ENCODE measurements at regions not wholly inside any gene's neighbourhood (a gene's known extent, or its start where the extent isn't known, plus 50 kb on each side); places are given as distances from the start of the nearest gene placed in this dataset.

DNA sequence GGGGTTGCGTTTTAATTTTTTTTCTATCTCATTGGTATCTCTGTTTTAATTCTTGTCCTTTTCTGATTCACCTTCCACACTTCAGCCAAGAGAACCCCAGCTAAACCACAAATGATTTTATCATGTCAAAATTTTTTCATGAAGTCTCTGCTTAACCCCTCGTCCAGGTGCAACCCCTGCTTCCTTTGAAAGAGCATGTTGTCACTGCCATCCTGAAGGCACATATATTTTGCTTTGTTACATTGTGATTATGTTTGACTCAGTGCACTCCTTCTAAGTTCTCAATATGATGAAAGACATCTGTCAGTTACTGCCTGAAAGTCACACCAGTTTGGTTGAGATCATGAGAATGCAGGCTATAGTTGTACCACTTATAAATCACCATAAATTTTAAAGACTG is 99.9 kb upstream of the FMR1 start:
- POLR2A ChIA-PET (ENCODE audit: unreplicated experiment) = no interaction called here
- in situ Hi-C loops (cut with MboI; ENCODE audit: low sequenced_read_pairs) = no loop called here

More for the DNA sequence above, 99.9 kb upstream of the FMR1 start:
- no peaks in the 10 kb centered on the region for H3K27me3 ChIP-seq (ENCODE audit: control insufficient read depth, insufficient read depth, low read length)
- ATAC-seq (ENCODE audit: low read depth) = no peak
- peaks cover 2% of the 10 kb centered on the region; the same call in 1 of the 2 replicates for H3K9me3 ChIP-seq (ENCODE audit: control insufficient read depth, insufficient read depth, low read length)
- no peaks in the 10 kb centered on the region for H3K79me1 ChIP-seq (ENCODE audit: low read depth in 1 of 2, low read length in 2 of 2)
- dilution Hi-C loops (cut with HindIII; ENCODE audit: low sequenced_read_pairs, unreplicated experiment) = no loop called here
- H3K27ac ChIP-seq (ENCODE audit: insufficient read depth, low read length) = no peak overlapping the region
- H4K91ac ChIP-seq (ENCODE audit: insufficient read depth, low read depth, low read length) = no peak overlapping the region
- no peak overlapping the region for H3K4ac ChIP-seq (ENCODE audit: low read depth, low read length)
- H3K4me1 ChIP-seq (ENCODE audit: control insufficient read depth, insufficient read depth, low read length) = no peaks in the 10 kb centered on the region
- no peak overlapping the region for H3K14ac ChIP-seq (replicated peaks; ENCODE audit: low read depth, low read length)
- no peak overlapping the region for H2AFZ ChIP-seq (replicated peaks; ENCODE audit: low read length, poor library complexity)
- no peaks in the 10 kb centered on the region for H3K9me1 ChIP-seq (ENCODE audit: insufficient read depth, low read length)
- CTCF ChIA-PET = no interaction called here
- no peak overlapping the region for H3K56ac ChIP-seq (ENCODE audit: extremely low read depth, insufficient read depth, low read length)
- BruUV-seq (replicated peaks) = no TSS peak
- no peak overlapping the region for H3K18ac ChIP-seq (ENCODE audit: low read depth, low read length)
- DNase-seq = no peak
- intact Hi-C loops (cut with micrococcal nuclease) = no loop called here
- H2BK20ac ChIP-seq (ENCODE audit: low read depth, low read length) = no peak overlapping the region
- H4K8ac ChIP-seq (ENCODE audit: low read depth in 2 of 2, low read length in 2 of 2) = no peak overlapping the region
- H4K5ac ChIP-seq (ENCODE audit: low read depth, low read length) = no peak overlapping the region
- no CpG with 5 or more reads among the region's 2 CpGs for WGBS, 2 experiments (ENCODE audit: extremely low coverage in 2 of 2, insufficient read length in 1 of 2)
- no peak overlapping the region for H2BK15ac ChIP-seq (ENCODE audit: low read depth, low read length)
- H3K9ac ChIP-seq (ENCODE audit: low read depth, low read length) = no peak overlapping the region
- no peaks in the 10 kb centered on the region for H4K20me1 ChIP-seq (ENCODE audit: insufficient read depth, low read length)
- no peak overlapping the region for H3K4me3 ChIP-seq (ENCODE audit: insufficient read depth, low read depth, low read length)
- no peak for TF ChIP-seq FOS (IDR thresholded peaks at IDR 0.05; ENCODE audit: low read depth, low read length)
- TF ChIP-seq MAFK (IDR thresholded peaks at IDR 0.05; ENCODE audit: low read depth, low read length) = no peak
- TF ChIP-seq, protein P1, sequence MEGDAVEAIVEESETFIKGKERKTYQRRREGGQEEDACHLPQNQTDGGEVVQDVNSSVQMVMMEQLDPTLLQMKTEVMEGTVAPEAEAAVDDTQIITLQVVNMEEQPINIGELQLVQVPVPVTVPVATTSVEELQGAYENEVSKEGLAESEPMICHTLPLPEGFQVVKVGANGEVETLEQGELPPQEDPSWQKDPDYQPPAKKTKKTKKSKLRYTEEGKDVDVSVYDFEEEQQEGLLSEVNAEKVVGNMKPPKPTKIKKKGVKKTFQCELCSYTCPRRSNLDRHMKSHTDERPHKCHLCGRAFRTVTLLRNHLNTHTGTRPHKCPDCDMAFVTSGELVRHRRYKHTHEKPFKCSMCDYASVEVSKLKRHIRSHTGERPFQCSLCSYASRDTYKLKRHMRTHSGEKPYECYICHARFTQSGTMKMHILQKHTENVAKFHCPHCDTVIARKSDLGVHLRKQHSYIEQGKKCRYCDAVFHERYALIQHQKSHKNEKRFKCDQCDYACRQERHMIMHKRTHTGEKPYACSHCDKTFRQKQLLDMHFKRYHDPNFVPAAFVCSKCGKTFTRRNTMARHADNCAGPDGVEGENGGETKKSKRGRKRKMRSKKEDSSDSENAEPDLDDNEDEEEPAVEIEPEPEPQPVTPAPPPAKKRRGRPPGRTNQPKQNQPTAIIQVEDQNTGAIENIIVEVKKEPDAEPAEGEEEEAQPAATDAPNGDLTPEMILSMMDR (conservative IDR thresholded peaks at IDR 0.05; ENCODE audit: low read depth, low read length) = no peak
- no peak for TF ChIP-seq SMC3 (IDR thresholded peaks at IDR 0.05; ENCODE audit: low read depth, low read length)
- no peak overlapping the region for H2BK5ac ChIP-seq (ENCODE audit: low read depth, low read length, poor library complexity, severe bottlenecking)
- no peak overlapping the region for H2AK9ac ChIP-seq (replicated peaks; ENCODE audit: low read depth, low read length, poor library complexity)
- H3K36me3 ChIP-seq (ENCODE audit: control insufficient read depth, insufficient read depth, low read length) = no peaks in the 10 kb centered on the region
- no peak overlapping the region for H2AK5ac ChIP-seq (ENCODE audit: low read depth, low read length)
- no peak overlapping the region for H3K23ac ChIP-seq (ENCODE audit: low read depth, low read length)
- no peak overlapping the region for H2BK120ac ChIP-seq (ENCODE audit: low read depth, low read length)
- no peak overlapping the region for H3K4me2 ChIP-seq (ENCODE audit: low read depth, low read length)

All from IMR-90 (cell line).